ENCODE measurements at regions not wholly inside any gene's neighbourhood (a gene's known extent, or its start where the extent isn't known, plus 50 kb on each side); places are given as distances from the start of the nearest gene placed in this dataset.

DNA sequence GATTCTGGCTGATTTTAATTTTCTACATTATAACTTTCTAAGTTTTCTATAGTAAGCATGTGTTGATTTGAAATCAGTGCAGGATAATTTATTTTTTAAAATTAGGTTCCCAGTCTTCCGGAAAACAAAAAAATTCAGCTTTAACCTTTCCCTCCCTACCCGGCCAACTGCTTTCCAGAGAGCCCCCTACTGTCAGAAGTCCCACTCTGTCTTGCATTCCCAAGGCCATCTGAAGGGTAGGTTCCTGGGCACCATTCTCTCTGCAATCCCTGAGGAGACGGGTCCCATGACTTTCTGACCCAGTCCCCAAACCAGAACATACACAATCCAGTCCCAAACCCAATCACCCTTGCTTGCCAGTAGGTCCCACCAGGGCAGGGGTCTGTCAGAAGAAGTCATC lies 200.3 kb downstream of the CYLD start:
- Histone ChIP-seq H3K27ac (no peak overlapping the region), H3K4me1 (no peaks in the 10 kb centered on the region), H3K36me3 (no peaks in the 10 kb centered on the region), H3K4me3 (no peak overlapping the region), H3K9me3 (no peaks in the 10 kb centered on the region), H3K27me3 (no peaks in the 10 kb centered on the region)
- intact Hi-C loops (cut with DNase I), result no loop called here
- ATAC-seq (no peak), DNase-seq (no peak)
- TF ChIP-seq, protein P1, sequence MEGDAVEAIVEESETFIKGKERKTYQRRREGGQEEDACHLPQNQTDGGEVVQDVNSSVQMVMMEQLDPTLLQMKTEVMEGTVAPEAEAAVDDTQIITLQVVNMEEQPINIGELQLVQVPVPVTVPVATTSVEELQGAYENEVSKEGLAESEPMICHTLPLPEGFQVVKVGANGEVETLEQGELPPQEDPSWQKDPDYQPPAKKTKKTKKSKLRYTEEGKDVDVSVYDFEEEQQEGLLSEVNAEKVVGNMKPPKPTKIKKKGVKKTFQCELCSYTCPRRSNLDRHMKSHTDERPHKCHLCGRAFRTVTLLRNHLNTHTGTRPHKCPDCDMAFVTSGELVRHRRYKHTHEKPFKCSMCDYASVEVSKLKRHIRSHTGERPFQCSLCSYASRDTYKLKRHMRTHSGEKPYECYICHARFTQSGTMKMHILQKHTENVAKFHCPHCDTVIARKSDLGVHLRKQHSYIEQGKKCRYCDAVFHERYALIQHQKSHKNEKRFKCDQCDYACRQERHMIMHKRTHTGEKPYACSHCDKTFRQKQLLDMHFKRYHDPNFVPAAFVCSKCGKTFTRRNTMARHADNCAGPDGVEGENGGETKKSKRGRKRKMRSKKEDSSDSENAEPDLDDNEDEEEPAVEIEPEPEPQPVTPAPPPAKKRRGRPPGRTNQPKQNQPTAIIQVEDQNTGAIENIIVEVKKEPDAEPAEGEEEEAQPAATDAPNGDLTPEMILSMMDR (IDR thresholded peaks at IDR 0.05), result no peak

DNA sequence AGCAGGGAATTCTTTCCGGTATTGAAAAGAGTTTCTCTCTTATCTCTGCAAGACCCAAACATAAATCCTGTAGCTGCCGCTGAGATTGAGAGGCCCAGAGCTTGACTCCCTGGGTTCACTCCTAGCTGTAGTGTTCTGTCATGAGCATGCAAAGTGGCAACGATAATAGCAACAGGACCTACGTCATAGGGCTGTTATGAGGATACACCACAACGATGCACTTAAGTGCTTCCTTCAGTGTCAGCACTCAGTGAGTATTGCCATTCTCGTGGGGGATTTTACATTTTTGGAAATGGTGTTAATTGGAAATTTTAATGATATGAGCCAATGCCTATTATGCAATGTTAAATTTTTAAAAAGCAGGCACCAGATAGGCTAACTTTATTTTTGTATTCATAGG lies 199.8 kb downstream of the CYLD start:
- intact Hi-C loops (cut with DNase I), result no loop called here

DNA sequence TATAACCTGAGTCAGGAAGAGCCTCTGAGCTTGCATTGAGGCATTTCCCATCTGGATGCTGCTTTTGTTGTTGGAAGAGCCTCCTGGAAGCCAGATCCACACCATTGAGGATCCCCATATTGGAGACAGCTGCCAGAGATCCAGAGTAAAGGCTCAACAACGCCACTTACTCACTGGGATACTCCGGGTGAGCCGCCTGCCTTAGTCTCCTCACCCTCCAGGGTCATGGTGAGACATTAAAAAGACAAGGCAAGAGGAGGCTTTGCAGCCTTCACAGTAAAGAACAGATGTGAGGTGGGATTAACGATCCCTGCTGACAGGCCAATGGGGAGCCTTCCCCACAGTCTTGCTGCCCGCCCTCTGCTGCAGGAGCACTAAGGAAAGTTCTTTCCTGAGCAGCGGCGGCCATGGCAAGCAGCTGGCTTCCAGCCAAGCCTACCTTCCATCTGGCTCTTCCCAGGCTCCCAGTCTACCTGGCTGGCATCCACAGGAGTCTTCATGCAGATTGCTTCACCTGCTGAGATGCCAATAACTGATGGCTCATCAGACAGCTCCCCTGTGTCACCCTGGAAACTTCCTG lies 198.5 kb downstream of the CYLD start:
- no peaks in the 10 kb centered on the region for H3K27me3 ChIP-seq
- intact Hi-C loops (cut with DNase I), result no loop called here
- H3K4me3 ChIP-seq, result no peak overlapping the region
- no peaks in the 10 kb centered on the region for H3K36me3 ChIP-seq
- no peaks in the 10 kb centered on the region for H3K9me3 ChIP-seq
- no peak for DNase-seq
- no peak for ATAC-seq
- H3K27ac ChIP-seq, result no peak overlapping the region
- H3K4me1 ChIP-seq, result no peaks in the 10 kb centered on the region
- TF ChIP-seq, protein P1 (IDR thresholded peaks at IDR 0.05), result no peak

More for the DNA sequence above, 199.8 kb downstream of the CYLD start:
- no peaks in the 10 kb centered on the region for H3K4me1 ChIP-seq
- TF ChIP-seq, protein P1 (IDR thresholded peaks at IDR 0.05), result no peak
- no peak overlapping the region for H3K27ac ChIP-seq
- no peak overlapping the region for H3K4me3 ChIP-seq
- no peaks in the 10 kb centered on the region for H3K27me3 ChIP-seq
- ATAC-seq, result no peak
- DNase-seq, result no peak
- H3K9me3 ChIP-seq, result no peaks in the 10 kb centered on the region
- H3K36me3 ChIP-seq, result no peaks in the 10 kb centered on the region

DNA sequence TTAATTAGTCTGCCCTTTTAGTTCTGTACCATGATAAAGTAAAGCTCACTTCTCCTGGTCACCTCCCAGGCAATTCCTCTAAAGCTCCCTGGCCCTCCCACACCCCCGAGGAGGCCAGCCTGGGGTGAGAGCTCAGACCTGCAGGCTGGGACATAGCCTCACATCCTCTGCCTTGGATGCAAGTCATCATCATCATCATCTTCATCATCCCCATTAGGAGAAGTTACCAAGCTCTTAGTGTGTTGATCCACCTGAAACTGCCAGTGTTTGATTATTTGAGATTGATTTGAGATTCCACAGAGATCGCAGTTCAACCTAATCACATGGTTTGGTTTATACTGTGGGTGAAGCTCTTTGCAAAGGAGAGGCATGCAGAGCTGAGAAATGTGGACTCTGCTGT lies 197.5 kb downstream of the CYLD start:
- ATAC-seq, result no peak
- H3K27me3 ChIP-seq, result no peaks in the 10 kb centered on the region
- H3K9me3 ChIP-seq, result no peaks in the 10 kb centered on the region
- H3K4me1 ChIP-seq, result no peaks in the 10 kb centered on the region
- no peak for DNase-seq
- intact Hi-C loops (cut with DNase I), result no loop called here
- H3K4me3 ChIP-seq, result no peak overlapping the region
- no peaks in the 10 kb centered on the region for H3K36me3 ChIP-seq
- TF ChIP-seq, protein P1 (IDR thresholded peaks at IDR 0.05), result no peak
- no peak overlapping the region for H3K27ac ChIP-seq

DNA sequence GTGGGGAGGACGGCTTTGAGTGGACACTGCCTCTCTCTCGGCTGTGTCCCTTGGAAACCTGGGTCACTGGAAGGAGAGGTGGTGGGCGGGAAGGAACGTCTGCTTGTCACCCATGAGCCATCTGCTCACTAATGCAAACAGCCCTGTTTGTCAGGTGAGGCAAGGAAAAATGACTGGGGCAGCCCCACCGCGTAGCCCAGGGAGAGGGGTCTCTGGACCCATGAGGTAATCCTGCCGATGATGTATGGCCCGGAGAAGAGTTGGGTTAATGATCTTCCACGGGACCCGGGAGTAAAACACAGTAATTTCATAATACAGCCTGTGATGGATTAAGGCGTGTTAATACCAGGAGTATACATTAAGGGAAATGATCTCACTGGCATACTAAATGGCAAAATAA lies 197.0 kb downstream of the CYLD start:
- TF ChIP-seq, protein P1 (IDR thresholded peaks at IDR 0.05), result no peak
- no peaks in the 10 kb centered on the region for H3K36me3 ChIP-seq
- ATAC-seq, result no peak
- H3K9me3 ChIP-seq, result no peaks in the 10 kb centered on the region
- H3K4me3 ChIP-seq, result no peak overlapping the region
- H3K4me1 ChIP-seq, result no peaks in the 10 kb centered on the region
- no peak overlapping the region for H3K27ac ChIP-seq
- intact Hi-C loops (cut with DNase I), result no loop called here
- no peaks in the 10 kb centered on the region for H3K27me3 ChIP-seq
- DNase-seq, result no peak
